HCT116 (cell line): ENCODE measurements at regions not wholly inside any gene's neighbourhood (a gene's known extent, or its start where the extent isn't known, plus 50 kb on each side); places are given as distances from the start of the nearest gene placed in this dataset.

Source experiments
- ATAC-seq: fragments of 200-7000 bp; cut with Tn5 transposase; 2 replicates; pipeline ENCODE4 v1.9.1; 2020; ENCODE audit warnings: mild to moderate bottlenecking, moderate library complexity
- BruUV-seq: library from RNA; stranded (reverse); fragments of 400-500 nt; replicated peaks from 2 replicates; lab custom pipeline; 2021; lab: Mats Ljungman, UMichigan
- CTCF ChIA-PET: fragments of 300-600 bp; sonication (Branson Sonifier 250); formaldehyde crosslinking; loops from one replicate; lab custom pipeline; 2021; ENCODE audit warnings: antibody characterized with exemption; lab: Charles Lee
- POLR2A ChIA-PET: fragments of 300-600, 350-600 bp; sonication (Branson Sonifier 250); formaldehyde crosslinking; loops from one replicate; lab custom pipeline; 2021; ENCODE audit warnings: antibody characterized with exemption; lab: Charles Lee
- RAD21 ChIA-PET, 2 experiments: fragments of 300-600 bp; sonication (Branson Sonifier 250); formaldehyde crosslinking; loops; one replicate each; lab custom pipeline; 2023; ENCODE audit warnings: low total read pairs in 2 of 2; ENCODE audit not compliant: uncharacterized antibody in 2 of 2, unreplicated experiment in 2 of 2, low non-redundant PET in 1 of 2; lab: Charles Lee
- DNase-seq: peaks from one replicate; pipeline ENCODE4 v3.0.0-alpha.2; 2010; ENCODE audit warnings: low read depth, low spot score
- H2AFZ ChIP-seq: fragments of 200-600 bp; shearing (Covaris generic), sonication (generic); 2 replicates; pipeline ENCODE4 v1.6.1; 2017; ENCODE audit warnings: low read depth, mixed run types, mixed read lengths, antibody characterized with exemption, low read length; ENCODE audit not compliant: poor library complexity, severe bottlenecking
- H3K27ac ChIP-seq: 2 replicates; pipeline ENCODE4 v1.5.1; 2012; ENCODE audit warnings: low read depth, low read length
- H3K27me3 ChIP-seq: fragments of 200-600 bp; sonication (generic); 2 replicates; pipeline ENCODE4 v1.6.1; 2016; ENCODE audit warnings: mixed run types, low read length, mixed read lengths; ENCODE audit not compliant: insufficient read depth
- H3K36me3 ChIP-seq, 2 experiments: fragments of 200-500 bp in 1 of 2; fragments of 200-600 bp in 1 of 2; sonication (Bioruptor generic) in 1 of 2; sonication (generic) in 1 of 2; 2 replicates each; pipeline versions ENCODE4 v1.5.1 to v1.6.1; 2014 to 2016; ENCODE audit warnings: low read length in 2 of 2, inconsistent platforms in 1 of 2, mixed read lengths in 1 of 2, mixed run types in 1 of 2; ENCODE audit not compliant: insufficient read depth in 2 of 2, control insufficient read depth in 1 of 2
- H3K4me1 ChIP-seq, 2 experiments: fragments of 200-600 bp in 1 of 2; sonication (generic) in 1 of 2; 2 replicates each; pipeline versions ENCODE4 v1.5.1 to v1.6.1; 2012 to 2017; ENCODE audit warnings: low read length in 2 of 2, inconsistent platforms in 1 of 2, mild to moderate bottlenecking in 1 of 2, mixed read lengths in 1 of 2, mixed run types in 1 of 2, moderate library complexity in 1 of 2; ENCODE audit not compliant: insufficient read depth in 2 of 2, control insufficient read depth in 1 of 2
- H3K4me2 ChIP-seq: fragments of 200-600 bp; sonication (generic); 2 replicates; pipeline ENCODE4 v1.6.1; 2017; ENCODE audit warnings: mixed run types, low read length, mixed read lengths
- H3K4me3 ChIP-seq, 2 experiments: fragments of 200-600 bp in 1 of 2; sonication (generic) in 1 of 2; replicated peaks in 1 of 2; 2 replicates each; pipeline ENCODE4 v1.5.1; 2011 to 2016; ENCODE audit warnings: low read length in 2 of 2, control low read depth in 1 of 2, low read depth in 1 of 2, mild to moderate bottlenecking in 1 of 2, mixed read lengths in 1 of 2, mixed run types in 1 of 2
- H3K79me2 ChIP-seq: fragments of 200-600 bp; sonication (generic); 2 replicates; pipeline ENCODE4 v1.6.1; 2017; ENCODE audit warnings: mild to moderate bottlenecking, mixed run types, low read length, moderate library complexity, mixed read lengths; ENCODE audit not compliant: insufficient read depth
- H3K9ac ChIP-seq: fragments of 200-600 bp; sonication (generic); 2 replicates; pipeline ENCODE4 v1.6.1; 2016; ENCODE audit warnings: low read length, mixed read lengths
- H3K9me2 ChIP-seq: fragments of 200-600 bp; sonication (generic), shearing (Covaris generic); 2 replicates; pipeline ENCODE4 v1.6.1; 2017; ENCODE audit warnings: mixed run types, mild to moderate bottlenecking, moderate library complexity; ENCODE audit not compliant: insufficient read depth
- H3K9me3 ChIP-seq, 2 experiments: fragments of 200-500 bp in 1 of 2; fragments of 200-600 bp in 1 of 2; sonication (Bioruptor generic) in 1 of 2; sonication (generic) in 1 of 2; 2 replicates each; pipeline ENCODE4 v1.6.1; 2014 to 2017; ENCODE audit warnings: low read length in 2 of 2, mixed read lengths in 2 of 2, inconsistent platforms in 1 of 2, low read depth in 1 of 2, mild to moderate bottlenecking in 1 of 2, mixed run types in 1 of 2, moderate library complexity in 1 of 2; ENCODE audit not compliant: control insufficient read depth in 1 of 2, insufficient read depth in 1 of 2
- H4K20me1 ChIP-seq: fragments of 200-600 bp; sonication (generic), shearing (Covaris generic); 2 replicates; pipeline ENCODE4 v1.6.1; 2017; ENCODE audit warnings: mixed run types, mild to moderate bottlenecking, moderate library complexity; ENCODE audit not compliant: insufficient read depth
- CBX3 ChIP-seq: IDR thresholded peaks from 2 replicates; pipeline ENCODE4 v1.6.1; 2012; ENCODE audit warnings: low read depth
- CEBPB ChIP-seq: IDR thresholded peaks from 2 replicates; pipeline ENCODE4 v1.6.1; 2012; ENCODE audit warnings: low read depth
- EZH2phosphoT487 ChIP-seq: fragments of 200-600 bp; IDR thresholded peaks from 2 replicates; pipeline ENCODE4 v1.6.1; 2018; ENCODE audit warnings: antibody characterized with exemption, borderline replicate concordance
- FOSL1 ChIP-seq: IDR thresholded peaks from 2 replicates; pipeline ENCODE4 v1.6.1; 2012; ENCODE audit warnings: low read depth
- JUND ChIP-seq: IDR thresholded peaks from 2 replicates; pipeline ENCODE4 v1.6.1; 2012
- POLR2AphosphoS5 ChIP-seq: IDR thresholded peaks from 2 replicates; pipeline ENCODE4 v1.6.1; 2011; ENCODE audit warnings: mild to moderate bottlenecking, low read depth, low read length, moderate library complexity
- RAD21 ChIP-seq: IDR thresholded peaks from 2 replicates; pipeline ENCODE4 v1.6.1; 2012; ENCODE audit warnings: low read depth, mild to moderate bottlenecking
- SIN3A ChIP-seq: IDR thresholded peaks from 2 replicates; pipeline ENCODE4 v1.6.1; 2012; ENCODE audit warnings: low read depth
- SP1 ChIP-seq: IDR thresholded peaks from 2 replicates; pipeline ENCODE4 v1.6.1; 2012; ENCODE audit warnings: low read depth
- SRF ChIP-seq: IDR thresholded peaks from 2 replicates; pipeline ENCODE4 v1.6.1; 2012; ENCODE audit warnings: low read depth
- YY1 ChIP-seq: IDR thresholded peaks from 2 replicates; pipeline ENCODE4 v1.6.1; 2011; ENCODE audit warnings: low read length, low read depth, moderate library complexity, mild to moderate bottlenecking; ENCODE audit not compliant: insufficient replicate concordance; ENCODE audit errors: extremely low read depth
- ZFX ChIP-seq: fragments of 450-650 bp; IDR thresholded peaks from 2 replicates; pipeline ENCODE4 v1.6.1; 2017
- intact Hi-C: fragments of 100-400 bp; cut with micrococcal nuclease; formaldehyde crosslinking; loops from 2 replicates; pipeline ENCODE4 v1.10.0; 2022
- TF ChIP-seq, protein P1 (sequence below), 3 experiments: fragments of 200-600 bp in 1 of 3; sonication (generic) in 1 of 3; IDR thresholded peaks in 2 of 3; conservative IDR thresholded peaks in 1 of 3; 2 replicates each; pipeline ENCODE4 v1.5.1; 2012 to 2017; ENCODE audit warnings: low read depth in 2 of 3, low read length in 2 of 3, antibody characterized with exemption in 1 of 3, borderline replicate concordance in 1 of 3, control low read depth in 1 of 3, mild to moderate bottlenecking in 1 of 3, mixed read lengths in 1 of 3, mixed run types in 1 of 3, moderate library complexity in 1 of 3; ENCODE audit not compliant: insufficient read depth in 1 of 3
- TF ChIP-seq, protein P2 (sequence below): IDR thresholded peaks from 2 replicates; pipeline ENCODE4 v1.6.1; 2012
- TF ChIP-seq, protein P3 (sequence below): IDR thresholded peaks from 2 replicates; pipeline ENCODE4 v1.6.1; 2012; ENCODE audit warnings: low read depth

DNA sequence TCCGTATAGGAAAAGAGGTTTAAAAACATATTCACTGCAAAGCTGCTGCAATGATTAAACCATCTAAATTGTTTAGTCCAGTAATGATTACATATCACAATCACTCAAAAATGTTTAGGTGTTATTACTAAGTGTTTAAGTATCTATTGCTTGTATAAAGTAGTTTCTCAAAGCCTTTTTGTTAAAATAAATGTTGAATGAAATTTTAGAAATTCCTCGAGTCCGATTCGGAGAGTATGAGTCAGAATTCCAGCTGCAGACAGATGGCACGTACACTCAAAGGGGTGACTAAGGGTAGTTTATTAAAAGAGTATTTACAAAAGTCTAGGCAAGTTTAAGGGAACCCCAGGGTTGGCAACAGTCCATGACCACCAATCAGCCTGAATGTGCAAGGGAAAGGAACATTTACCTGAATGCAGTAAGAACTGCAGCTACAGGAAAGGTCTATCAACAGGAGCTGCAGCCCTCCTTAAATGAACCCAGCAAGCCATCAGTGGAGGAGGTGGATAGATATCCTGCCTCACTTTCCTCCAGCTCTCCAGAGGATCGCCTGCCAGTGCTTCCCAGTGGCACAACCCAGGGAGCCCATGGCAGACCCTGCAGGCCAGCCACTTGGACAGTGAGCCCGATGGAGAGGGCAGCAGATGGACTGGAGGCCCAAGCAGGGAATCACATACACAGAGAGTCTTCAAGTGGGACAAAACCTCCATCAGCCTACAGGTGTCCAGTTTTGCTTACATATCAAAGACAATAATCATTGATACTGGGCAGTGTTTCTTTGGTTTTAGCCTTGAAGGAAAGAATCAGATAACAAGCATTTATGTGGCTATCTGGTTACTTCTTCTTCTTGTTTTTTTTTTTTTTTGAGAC is 92.1 kb upstream of the SLC44A3 start:
- TF ChIP-seq, protein P1, sequence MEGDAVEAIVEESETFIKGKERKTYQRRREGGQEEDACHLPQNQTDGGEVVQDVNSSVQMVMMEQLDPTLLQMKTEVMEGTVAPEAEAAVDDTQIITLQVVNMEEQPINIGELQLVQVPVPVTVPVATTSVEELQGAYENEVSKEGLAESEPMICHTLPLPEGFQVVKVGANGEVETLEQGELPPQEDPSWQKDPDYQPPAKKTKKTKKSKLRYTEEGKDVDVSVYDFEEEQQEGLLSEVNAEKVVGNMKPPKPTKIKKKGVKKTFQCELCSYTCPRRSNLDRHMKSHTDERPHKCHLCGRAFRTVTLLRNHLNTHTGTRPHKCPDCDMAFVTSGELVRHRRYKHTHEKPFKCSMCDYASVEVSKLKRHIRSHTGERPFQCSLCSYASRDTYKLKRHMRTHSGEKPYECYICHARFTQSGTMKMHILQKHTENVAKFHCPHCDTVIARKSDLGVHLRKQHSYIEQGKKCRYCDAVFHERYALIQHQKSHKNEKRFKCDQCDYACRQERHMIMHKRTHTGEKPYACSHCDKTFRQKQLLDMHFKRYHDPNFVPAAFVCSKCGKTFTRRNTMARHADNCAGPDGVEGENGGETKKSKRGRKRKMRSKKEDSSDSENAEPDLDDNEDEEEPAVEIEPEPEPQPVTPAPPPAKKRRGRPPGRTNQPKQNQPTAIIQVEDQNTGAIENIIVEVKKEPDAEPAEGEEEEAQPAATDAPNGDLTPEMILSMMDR (IDR thresholded peaks at IDR 0.05 in 2 of 3, conservative IDR thresholded peaks at IDR 0.05 in 1 of 3; ENCODE audit: borderline replicate concordance in 1 of 3, insufficient read depth in 1 of 3, low read depth in 2 of 3, low read length in 2 of 3) = no peak
- TF ChIP-seq SRF (peak; percentile 54; the same call in 1 of the 2 replicates), SIN3A (peak; percentile 62; the same call in 1 of the 2 replicates), CBX3 (peak; percentile 86; the same call in 1 of the 2 replicates), SP1 (peak; percentile 92), YY1 (peak; percentile 50), CEBPB (peak; percentile 66; the same call in 1 of the 2 replicates), RAD21 (peak; percentile 15; the same call in 1 of the 2 replicates), EZH2phosphoT487 (no peak), FOSL1 (peak; percentile 92), JUND (peak; percentile 96), ZFX (no peak), POLR2AphosphoS5 (peak; percentile 50; the same call in 1 of the 2 replicates)
- TF ChIP-seq, protein P2, sequence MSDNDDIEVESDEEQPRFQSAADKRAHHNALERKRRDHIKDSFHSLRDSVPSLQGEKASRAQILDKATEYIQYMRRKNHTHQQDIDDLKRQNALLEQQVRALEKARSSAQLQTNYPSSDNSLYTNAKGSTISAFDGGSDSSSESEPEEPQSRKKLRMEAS = peak; percentile 29; the same call in 1 of the 2 replicates
- TF ChIP-seq, protein P3, sequence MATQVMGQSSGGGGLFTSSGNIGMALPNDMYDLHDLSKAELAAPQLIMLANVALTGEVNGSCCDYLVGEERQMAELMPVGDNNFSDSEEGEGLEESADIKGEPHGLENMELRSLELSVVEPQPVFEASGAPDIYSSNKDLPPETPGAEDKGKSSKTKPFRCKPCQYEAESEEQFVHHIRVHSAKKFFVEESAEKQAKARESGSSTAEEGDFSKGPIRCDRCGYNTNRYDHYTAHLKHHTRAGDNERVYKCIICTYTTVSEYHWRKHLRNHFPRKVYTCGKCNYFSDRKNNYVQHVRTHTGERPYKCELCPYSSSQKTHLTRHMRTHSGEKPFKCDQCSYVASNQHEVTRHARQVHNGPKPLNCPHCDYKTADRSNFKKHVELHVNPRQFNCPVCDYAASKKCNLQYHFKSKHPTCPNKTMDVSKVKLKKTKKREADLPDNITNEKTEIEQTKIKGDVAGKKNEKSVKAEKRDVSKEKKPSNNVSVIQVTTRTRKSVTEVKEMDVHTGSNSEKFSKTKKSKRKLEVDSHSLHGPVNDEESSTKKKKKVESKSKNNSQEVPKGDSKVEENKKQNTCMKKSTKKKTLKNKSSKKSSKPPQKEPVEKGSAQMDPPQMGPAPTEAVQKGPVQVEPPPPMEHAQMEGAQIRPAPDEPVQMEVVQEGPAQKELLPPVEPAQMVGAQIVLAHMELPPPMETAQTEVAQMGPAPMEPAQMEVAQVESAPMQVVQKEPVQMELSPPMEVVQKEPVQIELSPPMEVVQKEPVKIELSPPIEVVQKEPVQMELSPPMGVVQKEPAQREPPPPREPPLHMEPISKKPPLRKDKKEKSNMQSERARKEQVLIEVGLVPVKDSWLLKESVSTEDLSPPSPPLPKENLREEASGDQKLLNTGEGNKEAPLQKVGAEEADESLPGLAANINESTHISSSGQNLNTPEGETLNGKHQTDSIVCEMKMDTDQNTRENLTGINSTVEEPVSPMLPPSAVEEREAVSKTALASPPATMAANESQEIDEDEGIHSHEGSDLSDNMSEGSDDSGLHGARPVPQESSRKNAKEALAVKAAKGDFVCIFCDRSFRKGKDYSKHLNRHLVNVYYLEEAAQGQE = no peak
- TF ChIP-seq, all 23 proteins: peak for 11
- Histone ChIP-seq H2AFZ (no peak overlapping the region), H3K79me2 (no peaks in the 10 kb centered on the region), H3K27ac (peak overlapping the region; percentile 54), H3K27me3 (no peaks in the 10 kb centered on the region), H3K4me2 (peak overlapping the region; percentile 61), H3K9me3 (no peaks in the 10 kb centered on the region; a peak in 1 of 4 replicates), H3K36me3 (no peaks in the 10 kb centered on the region), H3K4me1 (peaks cover 21 to 69% of the 10 kb centered on the region in 2 experiments), H4K20me1 (no peaks in the 10 kb centered on the region), H3K9me2 (no peaks in the 10 kb centered on the region), H3K9ac (peak overlapping the region; percentile 26), H3K4me3 (peak overlapping the region in 1 of 2 experiments; percentile 3; a peak in 2 of 4 replicates)
- POLR2A ChIA-PET = no interaction called here
- RAD21 ChIA-PET = interaction anchor here in 1 of 2 experiments (0.6 kb wide), 1 partner anchor 276 kb away, joined by 3 read pairs; no protein-coding TSS in a partner anchor
- CTCF ChIA-PET = no interaction called here
- BruUV-seq = no TSS peak
- DNase-seq (peak; percentile 54), ATAC-seq (peak; percentile 79)
- intact Hi-C loops = no loop called here
